Fibroblast of pulmonary artery (primary cell): ENCODE measurements at regions not wholly inside any gene's neighbourhood (a gene's known extent, or its start where the extent isn't known, plus 50 kb on each side); places are given as distances from the start of the nearest gene placed in this dataset.

Experiments used
- DNase-seq: peaks from one replicate; pipeline ENCODE4 v3.0.0-alpha.2; 2010; ENCODE audit warnings: low read depth
- H3K4me3 ChIP-seq: replicated peaks from 2 replicates; pipeline ENCODE4 v1.5.1; 2011; ENCODE audit warnings: low read depth, mild to moderate bottlenecking, control low read depth, low read length, moderate library complexity
- TF ChIP-seq, protein P1 (sequence below): IDR thresholded peaks from 2 replicates; pipeline ENCODE4 v1.5.1; 2011; ENCODE audit warnings: mild to moderate bottlenecking, control low read depth, low read length, inconsistent platforms; ENCODE audit errors: missing control alignments

GRCh38 chr2:60341151-60341550 is 212.3 kb downstream of the BCL11A start:
- TF ChIP-seq, protein P1, sequence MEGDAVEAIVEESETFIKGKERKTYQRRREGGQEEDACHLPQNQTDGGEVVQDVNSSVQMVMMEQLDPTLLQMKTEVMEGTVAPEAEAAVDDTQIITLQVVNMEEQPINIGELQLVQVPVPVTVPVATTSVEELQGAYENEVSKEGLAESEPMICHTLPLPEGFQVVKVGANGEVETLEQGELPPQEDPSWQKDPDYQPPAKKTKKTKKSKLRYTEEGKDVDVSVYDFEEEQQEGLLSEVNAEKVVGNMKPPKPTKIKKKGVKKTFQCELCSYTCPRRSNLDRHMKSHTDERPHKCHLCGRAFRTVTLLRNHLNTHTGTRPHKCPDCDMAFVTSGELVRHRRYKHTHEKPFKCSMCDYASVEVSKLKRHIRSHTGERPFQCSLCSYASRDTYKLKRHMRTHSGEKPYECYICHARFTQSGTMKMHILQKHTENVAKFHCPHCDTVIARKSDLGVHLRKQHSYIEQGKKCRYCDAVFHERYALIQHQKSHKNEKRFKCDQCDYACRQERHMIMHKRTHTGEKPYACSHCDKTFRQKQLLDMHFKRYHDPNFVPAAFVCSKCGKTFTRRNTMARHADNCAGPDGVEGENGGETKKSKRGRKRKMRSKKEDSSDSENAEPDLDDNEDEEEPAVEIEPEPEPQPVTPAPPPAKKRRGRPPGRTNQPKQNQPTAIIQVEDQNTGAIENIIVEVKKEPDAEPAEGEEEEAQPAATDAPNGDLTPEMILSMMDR = no peak
- no peak overlapping the region for H3K4me3 ChIP-seq
- DNase-seq = no peak

DNA sequence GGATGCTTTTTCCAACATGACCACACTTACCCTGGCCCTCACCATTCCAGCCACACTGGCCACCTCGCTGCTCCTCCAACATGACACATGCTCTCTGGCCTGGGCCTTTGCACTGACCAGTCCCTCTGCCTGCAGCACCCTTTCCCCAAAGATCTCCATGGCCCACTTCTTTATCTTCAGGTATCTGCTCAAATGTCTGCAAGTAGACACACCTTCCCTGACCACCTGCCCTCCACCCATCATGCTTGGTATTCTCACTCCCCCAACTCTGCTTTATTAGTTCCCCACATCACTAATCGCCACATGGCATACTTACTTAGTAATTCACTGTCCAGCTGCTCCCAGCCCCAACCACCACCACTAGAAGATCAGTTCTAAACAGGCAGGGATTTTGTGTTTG is 214.2 kb downstream of the BCL11A start:
- H3K4me3 ChIP-seq = no peak overlapping the region
- no peak for DNase-seq
- TF ChIP-seq, protein P1 = no peak

DNA sequence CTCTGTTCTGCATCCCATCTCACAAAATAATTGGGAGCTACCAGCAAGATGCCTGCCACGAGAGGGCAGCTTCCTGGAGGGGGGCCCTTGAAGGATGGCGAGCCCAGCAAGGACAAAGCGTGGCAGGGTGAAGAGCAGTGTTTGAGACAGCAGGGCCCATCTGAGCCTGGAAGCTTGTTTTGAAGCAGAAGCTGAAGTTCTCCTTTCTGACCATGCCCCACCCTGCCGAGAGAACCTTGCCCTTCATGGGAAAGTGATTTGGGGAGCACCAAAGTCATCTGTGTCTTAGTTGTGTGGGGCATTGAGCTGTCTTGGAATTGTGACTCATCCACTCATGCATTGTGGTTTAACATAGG is 216.3 kb downstream of the BCL11A start:
- no peak overlapping the region for H3K4me3 ChIP-seq
- no peak for DNase-seq
- TF ChIP-seq, protein P1 = no peak

GRCh38 chr2:60336442-60337141 is 216.9 kb downstream of the BCL11A start:
- H3K4me3 ChIP-seq = no peak overlapping the region
- TF ChIP-seq, protein P1 = no peak

DNA sequence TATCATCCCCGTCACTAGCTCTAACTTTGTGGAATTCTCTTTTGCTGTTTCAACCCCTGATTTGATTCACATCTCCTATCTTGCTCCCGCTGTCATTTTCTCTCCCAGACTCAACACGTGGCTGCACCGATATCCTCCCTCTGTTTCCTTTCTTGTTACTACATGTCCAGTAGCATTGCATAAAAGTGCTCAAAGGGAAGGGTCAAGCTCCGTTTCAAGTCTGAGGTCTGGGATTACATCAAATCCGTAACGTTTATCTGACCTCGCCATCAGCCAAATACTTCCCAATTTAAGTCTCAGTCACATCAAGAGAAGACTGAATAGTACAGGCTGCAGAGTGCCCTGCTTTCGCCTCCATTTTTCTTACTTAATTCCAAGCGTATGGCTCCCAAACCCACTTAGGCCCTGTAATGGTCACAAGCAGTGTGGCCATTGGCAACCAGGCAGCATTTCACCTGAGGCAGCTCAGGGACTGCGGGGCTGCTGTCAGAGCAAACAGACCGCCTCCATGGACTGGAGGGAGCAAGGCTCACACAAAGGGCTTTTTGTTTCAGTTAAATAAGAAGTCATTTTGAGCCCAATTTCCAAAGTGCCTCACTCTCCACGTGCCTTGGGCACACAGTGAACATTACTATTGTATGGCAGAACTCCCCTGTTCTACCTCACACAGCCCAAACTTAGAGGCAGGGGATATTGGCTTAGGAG is 217.8 kb downstream of the BCL11A start:
- TF ChIP-seq, protein P1 = no peak
- H3K4me3 ChIP-seq = no peak overlapping the region
- DNase-seq = no peak

More at GRCh38 chr2:60336442-60337141, 216.9 kb downstream of the BCL11A start:
- no peak for DNase-seq

- TF ChIP-seq, protein P1 = no peak
- DNase-seq = no peak
- H3K4me3 ChIP-seq = no peak overlapping the region
Measured at GRCh38 chr2:60334610-60335009, 218.8 kb downstream of the BCL11A start.
